ENCODE measurements at regions not wholly inside any gene's neighbourhood (a gene's known extent, or its start where the extent isn't known, plus 50 kb on each side); places are given as distances from the start of the nearest gene placed in this dataset.

- Histone ChIP-seq H3K36me3 (no peaks in the 10 kb centered on the region), H3K4me1 (no peaks in the 10 kb centered on the region), H3K9me3 (no peaks in the 10 kb centered on the region), H3K27ac (no peak overlapping the region), H3K27me3 (no peaks in the 10 kb centered on the region), H3K4me3 (no peak overlapping the region)
- intact Hi-C loops (cut with DNase I; ENCODE audit: low total_unique reads) = no loop called here
- WGBS, 5 donors = 78 to 89% (median 86%) methylated on average over 2 of the region's 2 CpGs
- TF ChIP-seq EP300 (IDR thresholded peaks at IDR 0.05) = no peak
- no peak for TF ChIP-seq POLR2AphosphoS5 (IDR thresholded peaks at IDR 0.05)
- no peak for TF ChIP-seq POLR2A (IDR thresholded peaks at IDR 0.05)
- no peak for TF ChIP-seq CTCF (IDR thresholded peaks at IDR 0.05)
- no peak for DNase-seq
These were observed 235.7 kb upstream of the TSHZ2 start for GRCh38 chr20:52736507-52736906.

GRCh38 chr20:52731093-52731492 lies 241.1 kb upstream of the TSHZ2 start:
- intact Hi-C loops (cut with DNase I; ENCODE audit: low total_unique reads) = no loop called here
- WGBS, 5 donors = 18 to 48% (median 37%) methylated on average over 3 of the region's 3 CpGs
- Histone ChIP-seq H3K9me3 (peaks cover 0 to 7% (median 2%) of the 10 kb centered on the region in 4 donors), H3K4me1 (no peaks in the 10 kb centered on the region), H3K27ac (no peak overlapping the region), H3K27me3 (no peaks in the 10 kb centered on the region), H3K4me3 (no peak overlapping the region), H3K36me3 (no peaks in the 10 kb centered on the region)
- TF ChIP-seq POLR2AphosphoS5 (IDR thresholded peaks at IDR 0.05) (no peak), POLR2A (IDR thresholded peaks at IDR 0.05) (no peak), CTCF (IDR thresholded peaks at IDR 0.05) (no peak), EP300 (IDR thresholded peaks at IDR 0.05) (no peak)
- DNase-seq = peak; percentile 25 to 53

GRCh38 chr20:52727740-52728456 lies 244.3 kb upstream of the TSHZ2 start:
- H3K4me3 ChIP-seq = no peak overlapping the region
- peaks cover 0 to 7% (median 2%) of the 10 kb centered on the region in 4 donors for H3K9me3 ChIP-seq
- intact Hi-C loops (cut with DNase I; ENCODE audit: low total_unique reads) = no loop called here
- TF ChIP-seq POLR2AphosphoS5 (IDR thresholded peaks at IDR 0.05) = no peak
- no peak for TF ChIP-seq EP300 (IDR thresholded peaks at IDR 0.05)
- no peak for TF ChIP-seq CTCF (IDR thresholded peaks at IDR 0.05)
- H3K27me3 ChIP-seq = no peaks in the 10 kb centered on the region
- 88 to 94% (median 93%) methylated on average over 22 to 24 of the region's 24 CpGs for WGBS, 5 donors
- no peaks in the 10 kb centered on the region for H3K4me1 ChIP-seq
- no peak for DNase-seq
- no peaks in the 10 kb centered on the region for H3K36me3 ChIP-seq
- no peak overlapping the region for H3K27ac ChIP-seq

- Histone ChIP-seq H3K36me3 (no peaks in the 10 kb centered on the region), H3K9me3 (peaks cover 0 to 4% (median 0%) of the 10 kb centered on the region in 4 donors), H3K27me3 (no peaks in the 10 kb centered on the region), H3K4me1 (no peaks in the 10 kb centered on the region), H3K4me3 (no peak overlapping the region), H3K27ac (no peak overlapping the region)
- no peak for TF ChIP-seq CTCF (IDR thresholded peaks at IDR 0.05)
- DNase-seq = no peak
- 55 to 69% (median 61%) methylated on average over 8 of the region's 8 CpGs for WGBS, 5 donors
- intact Hi-C loops (cut with DNase I; ENCODE audit: low total_unique reads) = no loop called here
These were observed 247.6 kb upstream of the TSHZ2 start for GRCh38 chr20:52724541-52724940.
